MM.1S (cell line): ENCODE measurements at regions not wholly inside any gene's neighbourhood (a gene's known extent, or its start where the extent isn't known, plus 50 kb on each side); places are given as distances from the start of the nearest gene placed in this dataset.

ENCODE experiments used
- DNase-seq: peaks from one replicate; pipeline ENCODE4 v3.0.0-alpha.2; 2015
- H2AFZ ChIP-seq: fragments of 300-600 bp; sonication (generic); 2 replicates; pipeline ENCODE4 v1.6.0; 2016; ENCODE audit warnings: antibody characterized with exemption, low read length
- H3F3A ChIP-seq: fragments of 300-600 bp; sonication (generic); 2 replicates; pipeline ENCODE4 v1.6.1; 2016; ENCODE audit warnings: mild to moderate bottlenecking, antibody characterized with exemption, low read length, moderate library complexity, mixed read lengths; ENCODE audit not compliant: insufficient read depth
- H3K27ac ChIP-seq: fragments of 300-600 bp; sonication (generic); 2 replicates; pipeline ENCODE4 v1.5.1; 2016; ENCODE audit warnings: mild to moderate bottlenecking, low read length
- H3K27me3 ChIP-seq: fragments of 300-600 bp; sonication (generic); replicated peaks from 2 replicates; pipeline ENCODE4 v1.6.0; 2016; ENCODE audit warnings: low read length; ENCODE audit not compliant: insufficient read depth
- H3K36me3 ChIP-seq: fragments of 300-600 bp; sonication (generic); replicated peaks from 2 replicates; pipeline ENCODE4 v1.6.1; 2016; ENCODE audit warnings: mild to moderate bottlenecking, low read length, mixed read lengths; ENCODE audit not compliant: insufficient read depth
- H3K4me1 ChIP-seq: fragments of 300-600 bp; sonication (generic); 2 replicates; pipeline ENCODE4 v1.6.1; 2016; ENCODE audit warnings: low read length, mixed read lengths
- H3K4me2 ChIP-seq: fragments of 300-600 bp; sonication (generic); 2 replicates; pipeline ENCODE4 v1.6.0; 2016; ENCODE audit warnings: low read depth, low read length
- H3K4me3 ChIP-seq: fragments of 300-600 bp; sonication (generic); 2 replicates; pipeline ENCODE4 v1.5.1; 2016; ENCODE audit warnings: low read length, mixed read lengths
- H3K79me2 ChIP-seq: fragments of 300-600 bp; sonication (generic); 2 replicates; pipeline ENCODE4 v1.6.1; 2016; ENCODE audit warnings: mixed run types, low read length, mixed read lengths
- H3K9ac ChIP-seq: fragments of 300-600 bp; sonication (generic); 2 replicates; pipeline ENCODE4 v1.6.1; 2016; ENCODE audit warnings: low read length, mixed read lengths
- H3K9me2 ChIP-seq: fragments of 300-600 bp; sonication (generic); replicated peaks from 2 replicates; pipeline ENCODE4 v1.6.1; 2016; ENCODE audit warnings: mild to moderate bottlenecking, low read length, mixed read lengths; ENCODE audit not compliant: insufficient read depth
- H3K9me3 ChIP-seq: fragments of 300-600 bp; sonication (generic); replicated peaks from 2 replicates; pipeline ENCODE4 v1.6.1; 2016; ENCODE audit warnings: mild to moderate bottlenecking, low read length, mixed read lengths; ENCODE audit not compliant: insufficient read depth
- H4K20me1 ChIP-seq: fragments of 300-600 bp; sonication (generic); 2 replicates; pipeline ENCODE4 v1.6.1; 2016; ENCODE audit warnings: mild to moderate bottlenecking, low read length, moderate library complexity, mixed read lengths; ENCODE audit not compliant: insufficient read depth
- EZH2 ChIP-seq: fragments of 300-600 bp; sonication (generic); optimal IDR thresholded peaks from 2 replicates; pipeline ENCODE3; 2017; ENCODE audit warnings: low read depth, mild to moderate bottlenecking, antibody characterized with exemption, low read length, mixed read lengths
- EZH2phosphoT487 ChIP-seq: fragments of 300-600 bp; sonication (generic); IDR thresholded peaks from 2 replicates; pipeline ENCODE4 v1.6.1; 2018; ENCODE audit warnings: antibody characterized with exemption, low read length
- TF ChIP-seq, protein P1 (sequence below): fragments of 300-600 bp; sonication (generic); IDR thresholded peaks from 2 replicates; pipeline ENCODE4 v1.5.1; 2016; ENCODE audit warnings: antibody characterized with exemption, low read length, mixed read lengths

DNA sequence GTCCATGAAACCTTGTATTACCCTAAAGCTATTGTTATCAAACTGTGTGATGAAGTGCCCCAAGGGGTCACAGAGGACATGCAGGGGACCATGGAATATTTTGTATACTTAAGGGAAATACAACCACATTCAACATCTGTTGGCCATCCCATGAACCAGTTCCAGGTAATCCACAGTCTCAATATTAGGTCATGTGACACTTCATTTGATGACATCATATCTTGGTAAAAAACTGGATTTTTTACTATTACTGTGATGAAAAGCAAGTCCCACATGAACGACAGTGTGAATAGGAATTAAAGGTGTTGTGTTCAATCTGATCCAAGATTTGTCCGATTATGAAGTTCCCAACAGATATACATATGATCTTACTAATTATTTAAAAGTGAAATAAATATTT lies 355.2 kb downstream of the IRS2 start:
- no peaks in the 10 kb centered on the region for H3K27me3 ChIP-seq
- H3K4me1 ChIP-seq, result no peaks in the 10 kb centered on the region
- H3F3A ChIP-seq, result no peaks in the 10 kb centered on the region
- no peak overlapping the region for H3K9ac ChIP-seq
- H3K9me2 ChIP-seq, result no peaks in the 10 kb centered on the region
- no peak for DNase-seq
- H2AFZ ChIP-seq, result no peak overlapping the region
- H3K9me3 ChIP-seq, result no peaks in the 10 kb centered on the region
- no peak overlapping the region for H3K27ac ChIP-seq
- no peak overlapping the region for H3K4me2 ChIP-seq
- TF ChIP-seq EZH2phosphoT487, result no peak
- TF ChIP-seq, protein P1, sequence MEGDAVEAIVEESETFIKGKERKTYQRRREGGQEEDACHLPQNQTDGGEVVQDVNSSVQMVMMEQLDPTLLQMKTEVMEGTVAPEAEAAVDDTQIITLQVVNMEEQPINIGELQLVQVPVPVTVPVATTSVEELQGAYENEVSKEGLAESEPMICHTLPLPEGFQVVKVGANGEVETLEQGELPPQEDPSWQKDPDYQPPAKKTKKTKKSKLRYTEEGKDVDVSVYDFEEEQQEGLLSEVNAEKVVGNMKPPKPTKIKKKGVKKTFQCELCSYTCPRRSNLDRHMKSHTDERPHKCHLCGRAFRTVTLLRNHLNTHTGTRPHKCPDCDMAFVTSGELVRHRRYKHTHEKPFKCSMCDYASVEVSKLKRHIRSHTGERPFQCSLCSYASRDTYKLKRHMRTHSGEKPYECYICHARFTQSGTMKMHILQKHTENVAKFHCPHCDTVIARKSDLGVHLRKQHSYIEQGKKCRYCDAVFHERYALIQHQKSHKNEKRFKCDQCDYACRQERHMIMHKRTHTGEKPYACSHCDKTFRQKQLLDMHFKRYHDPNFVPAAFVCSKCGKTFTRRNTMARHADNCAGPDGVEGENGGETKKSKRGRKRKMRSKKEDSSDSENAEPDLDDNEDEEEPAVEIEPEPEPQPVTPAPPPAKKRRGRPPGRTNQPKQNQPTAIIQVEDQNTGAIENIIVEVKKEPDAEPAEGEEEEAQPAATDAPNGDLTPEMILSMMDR, result no peak
- TF ChIP-seq EZH2, result no peak
- H4K20me1 ChIP-seq, result no peaks in the 10 kb centered on the region
- H3K36me3 ChIP-seq, result no peaks in the 10 kb centered on the region
- no peak overlapping the region for H3K4me3 ChIP-seq
- H3K79me2 ChIP-seq, result no peaks in the 10 kb centered on the region

DNA sequence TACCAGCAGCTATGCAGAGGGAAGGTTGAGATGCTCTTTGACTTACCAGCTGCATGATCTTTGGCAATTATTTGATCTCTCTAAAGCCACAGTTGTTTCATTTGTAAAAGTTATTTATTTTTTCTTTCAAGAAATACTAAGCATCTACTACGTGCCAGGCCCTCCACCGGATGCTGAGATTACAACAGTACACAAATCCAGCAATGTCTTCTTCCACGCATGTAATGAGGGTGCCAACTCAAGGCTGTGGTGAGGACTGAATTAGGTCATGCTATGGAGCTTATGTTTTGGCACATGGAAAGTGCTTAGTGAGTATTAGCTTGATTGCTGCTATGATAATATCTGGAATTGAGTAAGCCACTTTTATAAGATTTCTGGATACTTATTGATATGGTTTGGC lies 358.2 kb downstream of the IRS2 start:
- no peak overlapping the region for H3K4me3 ChIP-seq
- no peaks in the 10 kb centered on the region for H3K36me3 ChIP-seq
- no peaks in the 10 kb centered on the region for H3K9me2 ChIP-seq
- DNase-seq, result no peak
- H2AFZ ChIP-seq, result no peak overlapping the region
- no peaks in the 10 kb centered on the region for H4K20me1 ChIP-seq
- H3F3A ChIP-seq, result no peaks in the 10 kb centered on the region
- TF ChIP-seq EZH2 (no peak), EZH2phosphoT487 (no peak)
- TF ChIP-seq, protein P1, result no peak
- no peak overlapping the region for H3K9ac ChIP-seq
- no peaks in the 10 kb centered on the region for H3K27me3 ChIP-seq
- no peaks in the 10 kb centered on the region for H3K4me1 ChIP-seq
- no peaks in the 10 kb centered on the region for H3K79me2 ChIP-seq
- no peaks in the 10 kb centered on the region for H3K9me3 ChIP-seq
- no peak overlapping the region for H3K4me2 ChIP-seq
- H3K27ac ChIP-seq, result no peak overlapping the region

GRCh38 chr13:109427695-109428094 lies 358.7 kb downstream of the IRS2 start:
- Histone ChIP-seq H3K9me2 (no peaks in the 10 kb centered on the region), H3K79me2 (no peaks in the 10 kb centered on the region), H2AFZ (no peak overlapping the region), H3K4me1 (no peaks in the 10 kb centered on the region), H3K4me2 (no peak overlapping the region), H4K20me1 (no peaks in the 10 kb centered on the region), H3F3A (no peaks in the 10 kb centered on the region), H3K27ac (no peak overlapping the region), H3K9me3 (no peaks in the 10 kb centered on the region), H3K27me3 (no peaks in the 10 kb centered on the region), H3K4me3 (no peak overlapping the region), H3K9ac (no peak overlapping the region), H3K36me3 (no peaks in the 10 kb centered on the region)
- DNase-seq, result no peak
- TF ChIP-seq, protein P1, result no peak
- TF ChIP-seq EZH2phosphoT487 (no peak), EZH2 (no peak)
